Osteoblast (primary cell): ENCODE measurements at regions not wholly inside any gene's neighbourhood (a gene's known extent, or its start where the extent isn't known, plus 50 kb on each side); places are given as distances from the start of the nearest gene placed in this dataset.
A peak's percentile ranks its signal among the peaks of the same experiment; 100 is the strongest.

Experiments used
- DNase-seq: peaks from one replicate; pipeline ENCODE4 v3.0.0; 2011; ENCODE audit warnings: low spot score, mixed read lengths; ENCODE audit not compliant: insufficient read length; ENCODE audit errors: missing footprints
- H2AFZ ChIP-seq: 2 replicates; pipeline ENCODE4 v1.6.0; 2011; ENCODE audit warnings: mild to moderate bottlenecking, low read length
- H3K27ac ChIP-seq: 2 replicates; pipeline ENCODE4 v1.5.1; 2011; ENCODE audit warnings: mild to moderate bottlenecking, low read depth, low read length, moderate library complexity
- H3K27me3 ChIP-seq: 2 replicates; pipeline ENCODE4 v1.6.0; 2012; ENCODE audit warnings: mild to moderate bottlenecking, control low read depth, inconsistent platforms, low read length, moderate library complexity; ENCODE audit not compliant: insufficient read depth
- H3K36me3 ChIP-seq: 2 replicates; pipeline ENCODE4 v1.5.1; 2011; ENCODE audit warnings: mild to moderate bottlenecking, low read length, control low read depth, moderate library complexity; ENCODE audit not compliant: insufficient read depth
- H3K4me1 ChIP-seq: 2 replicates; pipeline ENCODE4 v1.5.1; 2011; ENCODE audit warnings: mild to moderate bottlenecking, low read length, control low read depth, moderate library complexity; ENCODE audit not compliant: insufficient read depth
- H3K4me2 ChIP-seq: 2 replicates; pipeline ENCODE4 v1.6.0; 2011; ENCODE audit warnings: mild to moderate bottlenecking, low read length; ENCODE audit not compliant: insufficient read depth
- H3K4me3 ChIP-seq: fragments of 200-600 bp; sonication (generic); 3 replicates; pipeline ENCODE4 v1.5.1; 2012; ENCODE audit warnings: mild to moderate bottlenecking, low read length, inconsistent platforms; ENCODE audit not compliant: insufficient read depth
- H3K79me2 ChIP-seq: 2 replicates; pipeline ENCODE4 v1.6.0; 2012; ENCODE audit warnings: mild to moderate bottlenecking, low read length, control low read depth, inconsistent platforms; ENCODE audit not compliant: insufficient read depth
- H3K9me3 ChIP-seq: 2 replicates; pipeline ENCODE4 v1.5.1; 2011; ENCODE audit warnings: low read depth, low read length, control low read depth
- H4K20me1 ChIP-seq: 2 replicates; pipeline ENCODE4 v1.6.0; 2012; ENCODE audit warnings: mild to moderate bottlenecking, low read length, control low read depth; ENCODE audit not compliant: insufficient read depth
- CTCF ChIP-seq: IDR thresholded peaks from 2 replicates; pipeline ENCODE4 v1.5.1; 2011; ENCODE audit warnings: mild to moderate bottlenecking, low read depth, low read length, moderate library complexity; ENCODE audit errors: extremely low read depth

GRCh38 chr3:72128921-72129320, 344.0 kb upstream of the PROK2 start:
- peaks cover 36% of the 10 kb centered on the region for H3K4me1 ChIP-seq
- no peaks in the 10 kb centered on the region for H3K36me3 ChIP-seq
- H3K4me3 ChIP-seq, result no peak overlapping the region
- no peaks in the 10 kb centered on the region for H3K9me3 ChIP-seq
- TF ChIP-seq CTCF, result no peak
- DNase-seq, result no peak
- no peaks in the 10 kb centered on the region for H3K79me2 ChIP-seq
- no peak overlapping the region for H2AFZ ChIP-seq
- no peaks in the 10 kb centered on the region for H4K20me1 ChIP-seq
- no peak overlapping the region for H3K4me2 ChIP-seq
- no peaks in the 10 kb centered on the region for H3K27me3 ChIP-seq
- H3K27ac ChIP-seq, result peak overlapping the region; percentile 55

DNA sequence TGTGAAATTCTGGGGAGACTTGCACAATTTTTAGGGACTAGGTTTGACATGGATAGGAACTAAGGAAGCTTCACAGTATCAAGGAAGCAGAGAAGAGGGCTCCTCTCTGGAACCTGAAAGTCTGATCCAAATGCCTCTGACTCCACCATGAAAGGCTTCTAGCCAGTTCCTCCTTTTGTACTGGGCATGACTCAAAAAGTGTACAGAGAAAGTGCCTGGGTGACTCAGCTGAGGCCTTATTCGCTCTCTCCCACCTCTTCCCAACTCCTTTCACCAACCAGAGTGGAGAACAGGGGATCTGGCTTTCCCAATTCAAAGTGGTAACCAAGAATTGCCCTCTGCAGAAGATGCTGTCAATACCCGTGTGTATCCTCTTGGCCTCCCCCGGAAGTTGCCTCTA, 342.9 kb upstream of the PROK2 start:
- no peak overlapping the region for H3K4me2 ChIP-seq
- no peak overlapping the region for H3K4me3 ChIP-seq
- no peak for DNase-seq
- no peak overlapping the region for H3K27ac ChIP-seq
- no peaks in the 10 kb centered on the region for H4K20me1 ChIP-seq
- H2AFZ ChIP-seq, result no peak overlapping the region
- H3K27me3 ChIP-seq, result no peaks in the 10 kb centered on the region
- TF ChIP-seq CTCF, result no peak
- no peaks in the 10 kb centered on the region for H3K79me2 ChIP-seq
- H3K36me3 ChIP-seq, result no peaks in the 10 kb centered on the region
- H3K9me3 ChIP-seq, result no peaks in the 10 kb centered on the region
- H3K4me1 ChIP-seq, result peaks cover 43% of the 10 kb centered on the region

DNA sequence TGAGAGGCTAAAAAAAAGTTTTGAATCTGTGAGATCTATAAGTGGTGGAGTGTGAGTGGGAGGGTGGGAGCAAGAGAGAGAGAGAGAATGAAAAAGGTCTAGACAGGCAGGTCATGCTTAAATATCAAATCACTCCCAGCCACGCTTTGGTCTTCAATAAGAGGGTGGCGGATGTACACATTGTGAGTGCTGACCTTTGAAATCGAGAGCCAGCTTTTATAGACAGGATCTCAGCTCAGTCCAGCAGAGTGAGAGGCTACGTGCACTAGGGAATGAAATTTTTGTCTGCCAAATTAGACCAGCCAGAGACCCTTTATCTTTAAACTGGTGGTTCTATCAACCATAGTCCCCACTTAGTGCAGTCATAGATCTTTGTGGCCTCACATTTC, 342.3 kb upstream of the PROK2 start:
- Histone ChIP-seq H3K4me3 (no peak overlapping the region), H3K36me3 (no peaks in the 10 kb centered on the region), H4K20me1 (no peaks in the 10 kb centered on the region), H3K4me1 (peaks cover 44% of the 10 kb centered on the region), H3K9me3 (no peaks in the 10 kb centered on the region), H2AFZ (no peak overlapping the region), H3K27me3 (no peaks in the 10 kb centered on the region), H3K27ac (no peak overlapping the region), H3K4me2 (no peak overlapping the region), H3K79me2 (no peaks in the 10 kb centered on the region)
- no peak for TF ChIP-seq CTCF
- DNase-seq, result no peak

DNA sequence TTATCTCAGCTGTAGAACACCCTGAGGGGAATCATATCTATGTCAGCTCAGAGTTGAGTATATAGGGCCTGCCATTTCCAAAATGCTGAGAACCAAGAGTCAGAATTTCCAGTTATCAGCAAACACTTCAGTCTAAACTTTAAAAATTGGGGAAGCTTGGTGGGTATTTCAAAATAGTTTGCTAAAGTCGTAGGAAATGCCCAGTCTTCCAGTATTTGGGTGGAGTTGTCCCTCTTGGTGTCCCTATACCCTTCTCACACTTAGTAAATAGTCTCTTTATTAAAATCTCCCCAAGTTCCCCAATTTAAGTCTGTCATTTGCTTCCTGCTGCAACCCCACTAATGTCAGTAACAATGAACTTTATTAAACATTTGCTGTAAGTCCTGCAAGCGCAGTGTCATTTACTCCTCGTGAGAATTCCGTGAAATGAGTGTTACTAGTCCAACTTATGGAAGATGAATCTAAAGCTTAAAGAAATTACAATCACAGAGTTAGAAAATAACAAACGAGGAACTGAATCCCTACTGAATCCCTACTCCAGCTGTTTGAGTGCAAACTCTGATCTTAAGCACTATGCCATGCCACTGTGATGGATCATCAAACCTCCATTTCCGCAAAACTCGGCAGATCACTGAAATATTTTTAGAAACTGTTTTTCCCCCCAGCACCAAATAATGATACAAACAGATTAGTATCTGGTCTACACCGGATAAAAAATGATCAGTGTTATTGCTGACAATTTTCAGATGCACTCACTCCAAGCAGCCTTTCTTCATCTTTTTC, 341.7 kb upstream of the PROK2 start:
- no peak for DNase-seq
- H3K4me1 ChIP-seq, result peaks cover 48% of the 10 kb centered on the region
- H2AFZ ChIP-seq, result no peak overlapping the region
- H3K79me2 ChIP-seq, result no peaks in the 10 kb centered on the region
- H4K20me1 ChIP-seq, result no peaks in the 10 kb centered on the region
- no peaks in the 10 kb centered on the region for H3K27me3 ChIP-seq
- H3K4me3 ChIP-seq, result no peak overlapping the region
- H3K4me2 ChIP-seq, result no peak overlapping the region
- no peaks in the 10 kb centered on the region for H3K36me3 ChIP-seq
- H3K9me3 ChIP-seq, result no peaks in the 10 kb centered on the region
- no peak overlapping the region for H3K27ac ChIP-seq
- TF ChIP-seq CTCF, result no peak
